Parathyroid adenoma (tissue), 2 donors: ENCODE measurements at regions not wholly inside any gene's neighbourhood (a gene's known extent, or its start where the extent isn't known, plus 50 kb on each side); places are given as distances from the start of the nearest gene placed in this dataset.

ENCODE experiments used
- H2AFZ ChIP-seq: fragments of 300-600 bp; sonication (generic); one replicate; pipeline ENCODE4 v1.7.0; 2017; ENCODE audit warnings: antibody characterized with exemption, mild to moderate bottlenecking
- H3K27ac ChIP-seq: fragments of 300-600 bp; sonication (generic); one replicate; pipeline ENCODE4 v1.7.0; 2017
- H3K27me3 ChIP-seq: fragments of 300-600 bp; sonication (generic); one replicate; pipeline ENCODE4 v1.7.0; 2017; ENCODE audit warnings: low read length; ENCODE audit not compliant: control insufficient read depth, insufficient read depth
- H3K36me3 ChIP-seq: fragments of 300-600 bp; sonication (generic); one replicate; pipeline ENCODE4 v1.7.0; 2017; ENCODE audit warnings: low read length; ENCODE audit not compliant: control insufficient read depth, insufficient read depth
- H3K4me1 ChIP-seq: fragments of 300-600 bp; sonication (generic); one replicate; pipeline ENCODE4 v1.7.0; 2017; ENCODE audit warnings: control low read depth
- H3K4me2 ChIP-seq: fragments of 300-600 bp; sonication (generic); one replicate; pipeline ENCODE4 v1.7.0; 2017; ENCODE audit warnings: low read length
- H3K4me3 ChIP-seq: fragments of 300-600 bp; sonication (generic); one replicate; pipeline ENCODE4 v1.7.0; 2017; ENCODE audit warnings: low read depth, low read length
- H3K79me2 ChIP-seq: fragments of 300-600 bp; sonication (generic); one replicate; pipeline ENCODE4 v1.7.0; 2017; ENCODE audit warnings: control low read depth
- H3K9ac ChIP-seq: fragments of 300-600 bp; sonication (generic); one replicate; pipeline ENCODE4 v1.7.0; 2017; ENCODE audit warnings: mild to moderate bottlenecking
- H3K9me3 ChIP-seq: fragments of 300-600 bp; sonication (generic); one replicate; pipeline ENCODE4 v1.7.0; 2017; ENCODE audit warnings: low read length; ENCODE audit not compliant: control insufficient read depth
- CTCF ChIP-seq: fragments of 300-600 bp; sonication (generic); IDR thresholded peaks from one replicate; pipeline ENCODE4 v1.7.0; 2017; ENCODE audit warnings: antibody characterized with exemption, mild to moderate bottlenecking
- donor health status: primary hyperparathyroidism.

- TF ChIP-seq CTCF = no peak
- H3K9ac ChIP-seq = no peak overlapping the region
- no peaks in the 10 kb centered on the region for H3K27me3 ChIP-seq
- H3K36me3 ChIP-seq = no peaks in the 10 kb centered on the region
- H3K27ac ChIP-seq = no peak overlapping the region
- no peaks in the 10 kb centered on the region for H3K79me2 ChIP-seq
- H3K9me3 ChIP-seq = no peaks in the 10 kb centered on the region
- no peak overlapping the region for H3K4me2 ChIP-seq
- no peak overlapping the region for H3K4me3 ChIP-seq
- H2AFZ ChIP-seq = no peak overlapping the region
- no peaks in the 10 kb centered on the region for H3K4me1 ChIP-seq
These were observed 229.1 kb downstream of the NR2F2 start for GRCh38 chr15:96559631-96560030.

- H3K4me2 ChIP-seq = no peak overlapping the region
- no peaks in the 10 kb centered on the region for H3K27me3 ChIP-seq
- H3K9me3 ChIP-seq = no peaks in the 10 kb centered on the region
- no peaks in the 10 kb centered on the region for H3K36me3 ChIP-seq
- H3K9ac ChIP-seq = no peak overlapping the region
- H3K4me1 ChIP-seq = no peaks in the 10 kb centered on the region
- no peak overlapping the region for H3K4me3 ChIP-seq
- H3K27ac ChIP-seq = no peak overlapping the region
- no peak overlapping the region for H2AFZ ChIP-seq
- no peaks in the 10 kb centered on the region for H3K79me2 ChIP-seq
- TF ChIP-seq CTCF = no peak
These were observed 229.9 kb downstream of the NR2F2 start for GRCh38 chr15:96560246-96560895.

- H3K4me3 ChIP-seq = no peak overlapping the region
- no peak for TF ChIP-seq CTCF
These were observed 231.1 kb downstream of the NR2F2 start for GRCh38 chr15:96561593-96561992.

GRCh38 chr15:96564546-96564945, 234.0 kb downstream of the NR2F2 start:
- TF ChIP-seq CTCF = no peak
- Histone ChIP-seq H3K4me3 (no peak overlapping the region), H3K36me3 (no peaks in the 10 kb centered on the region)

More at GRCh38 chr15:96561593-96561992, 231.1 kb downstream of the NR2F2 start:
- H3K4me1 ChIP-seq = no peaks in the 10 kb centered on the region
- no peaks in the 10 kb centered on the region for H3K9me3 ChIP-seq
- no peak overlapping the region for H3K27ac ChIP-seq
- H3K27me3 ChIP-seq = no peaks in the 10 kb centered on the region
- H2AFZ ChIP-seq = no peak overlapping the region
- H3K36me3 ChIP-seq = no peaks in the 10 kb centered on the region
- no peaks in the 10 kb centered on the region for H3K79me2 ChIP-seq
- H3K4me2 ChIP-seq = no peak overlapping the region
- H3K9ac ChIP-seq = no peak overlapping the region

GRCh38 chr15:96565266-96565665, 234.8 kb downstream of the NR2F2 start:
- Histone ChIP-seq H2AFZ (no peak overlapping the region), H3K27me3 (no peaks in the 10 kb centered on the region), H3K9ac (no peak overlapping the region), H3K4me2 (no peak overlapping the region), H3K4me1 (no peaks in the 10 kb centered on the region), H3K9me3 (no peaks in the 10 kb centered on the region), H3K27ac (no peak overlapping the region), H3K4me3 (no peak overlapping the region), H3K36me3 (no peaks in the 10 kb centered on the region), H3K79me2 (no peaks in the 10 kb centered on the region)
- TF ChIP-seq CTCF = no peak

More at GRCh38 chr15:96564546-96564945, 234.0 kb downstream of the NR2F2 start:
- Histone ChIP-seq H3K4me1 (no peaks in the 10 kb centered on the region), H3K9ac (no peak overlapping the region), H3K4me2 (no peak overlapping the region), H3K79me2 (no peaks in the 10 kb centered on the region), H3K27me3 (no peaks in the 10 kb centered on the region), H3K9me3 (no peaks in the 10 kb centered on the region), H2AFZ (no peak overlapping the region), H3K27ac (no peak overlapping the region)
